Stomach (tissue), 4 donors: ENCODE measurements at regions not wholly inside any gene's neighbourhood (a gene's known extent, or its start where the extent isn't known, plus 50 kb on each side); places are given as distances from the start of the nearest gene placed in this dataset.

Experiments
- EP300 ChIP-seq: sonication (generic); formaldehyde crosslinking; IDR thresholded peaks from one replicate; pipeline ENCODE4 v1.6.1; 2017; ENCODE audit warnings: antibody characterized with exemption
- POLR2A ChIP-seq, 4 donors: fragments of 450-650 bp; IDR thresholded peaks; one replicate each; pipeline ENCODE4 v1.6.1; 2016; ENCODE audit warnings: antibody characterized with exemption in 4 of 4, control low read depth in 2 of 4, mild to moderate bottlenecking in 1 of 4, moderate library complexity in 1 of 4
- POLR2AphosphoS5 ChIP-seq, 3 donors: sonication (generic); formaldehyde crosslinking; IDR thresholded peaks; one replicate each; pipeline ENCODE4 v1.6.1; 2016; ENCODE audit warnings: antibody characterized with exemption in 3 of 3
- TF ChIP-seq, protein P1 (sequence below), 7 experiments: fragments of 450-650 bp in 4 of 7; fragments of 200-600 bp in 3 of 7; sonication (generic) in 3 of 7; IDR thresholded peaks; one replicate each; pipeline ENCODE4 v1.5.1; 2016 to 2019; ENCODE audit warnings: antibody characterized with exemption in 7 of 7, control low read depth in 2 of 7, mild to moderate bottlenecking in 1 of 7

DNA sequence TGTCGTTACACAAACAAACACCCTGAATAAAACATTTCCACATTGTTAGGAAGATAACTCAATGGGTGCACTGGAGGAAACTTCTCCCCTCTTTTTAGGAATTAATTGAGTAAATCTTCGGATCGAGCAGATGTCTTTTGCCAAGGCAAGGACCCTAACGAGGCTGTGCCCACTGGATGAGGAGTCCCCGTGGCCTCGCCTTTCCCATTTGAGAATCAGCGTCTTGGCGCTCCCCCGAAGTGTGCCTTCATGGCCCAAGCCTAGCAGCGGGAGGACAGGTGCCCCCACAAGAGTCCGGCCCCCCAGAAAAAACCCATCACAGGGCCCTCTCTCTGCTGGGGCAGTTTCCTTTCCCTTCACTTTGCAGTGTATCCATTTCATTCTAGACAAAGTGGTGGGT is 246.6 kb downstream of the BCL11B start:
- TF ChIP-seq, protein P1, sequence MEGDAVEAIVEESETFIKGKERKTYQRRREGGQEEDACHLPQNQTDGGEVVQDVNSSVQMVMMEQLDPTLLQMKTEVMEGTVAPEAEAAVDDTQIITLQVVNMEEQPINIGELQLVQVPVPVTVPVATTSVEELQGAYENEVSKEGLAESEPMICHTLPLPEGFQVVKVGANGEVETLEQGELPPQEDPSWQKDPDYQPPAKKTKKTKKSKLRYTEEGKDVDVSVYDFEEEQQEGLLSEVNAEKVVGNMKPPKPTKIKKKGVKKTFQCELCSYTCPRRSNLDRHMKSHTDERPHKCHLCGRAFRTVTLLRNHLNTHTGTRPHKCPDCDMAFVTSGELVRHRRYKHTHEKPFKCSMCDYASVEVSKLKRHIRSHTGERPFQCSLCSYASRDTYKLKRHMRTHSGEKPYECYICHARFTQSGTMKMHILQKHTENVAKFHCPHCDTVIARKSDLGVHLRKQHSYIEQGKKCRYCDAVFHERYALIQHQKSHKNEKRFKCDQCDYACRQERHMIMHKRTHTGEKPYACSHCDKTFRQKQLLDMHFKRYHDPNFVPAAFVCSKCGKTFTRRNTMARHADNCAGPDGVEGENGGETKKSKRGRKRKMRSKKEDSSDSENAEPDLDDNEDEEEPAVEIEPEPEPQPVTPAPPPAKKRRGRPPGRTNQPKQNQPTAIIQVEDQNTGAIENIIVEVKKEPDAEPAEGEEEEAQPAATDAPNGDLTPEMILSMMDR (IDR thresholded peaks at IDR 0.05): no peak
- TF ChIP-seq POLR2AphosphoS5 (IDR thresholded peaks at IDR 0.05) (no peak), EP300 (no peak), POLR2A (IDR thresholded peaks at IDR 0.05) (no peak)
